SK-N-MC (cell line): ENCODE measurements at regions not wholly inside any gene's neighbourhood (a gene's known extent, or its start where the extent isn't known, plus 50 kb on each side); places are given as distances from the start of the nearest gene placed in this dataset.

Source experiments
- DNase-seq: peaks from one replicate; pipeline ENCODE4 v3.0.0-alpha.2; 2011; ENCODE audit warnings: low read depth, low spot score
- H3K27ac ChIP-seq: fragments of 200-600 bp; sonication (generic); 2 replicates; pipeline ENCODE4 v1.5.1; 2016; ENCODE audit warnings: mixed run types
- H3K36me3 ChIP-seq: fragments of 200-600 bp; sonication (generic); 2 replicates; pipeline ENCODE4 v1.6.1; 2017; ENCODE audit warnings: antibody characterized with exemption, low read length, mixed read lengths; ENCODE audit not compliant: insufficient read depth
- H3K4me3 ChIP-seq: fragments of 200-600 bp; sonication (generic); 2 replicates; pipeline ENCODE4 v1.5.1; 2016
- H3K9ac ChIP-seq: fragments of 200-600 bp; sonication (generic); 2 replicates; pipeline ENCODE4 v1.8.0; 2017; ENCODE audit warnings: mixed run types, mixed read lengths; ENCODE audit not compliant: insufficient read length
- H3K9me3 ChIP-seq: fragments of 200-600 bp; sonication (generic); 2 replicates; pipeline ENCODE4 v1.6.1; 2017; ENCODE audit warnings: low read depth, mild to moderate bottlenecking, antibody characterized with exemption, low read length, moderate library complexity, mixed read lengths
- EZH2 ChIP-seq: fragments of 200-600 bp; sonication (generic); IDR thresholded peaks from one replicate; pipeline ENCODE4 v1.6.1; 2017; ENCODE audit warnings: antibody characterized with exemption
- FOXP2 ChIP-seq: optimal IDR thresholded peaks from 2 replicates; pipeline ENCODE3; 2011; ENCODE audit warnings: mild to moderate bottlenecking, moderate library complexity; ENCODE audit not compliant: insufficient read depth; ENCODE audit errors: extremely low read length, control extremely low read depth
- POLR2AphosphoS5 ChIP-seq: IDR thresholded peaks from 2 replicates; pipeline ENCODE4 v1.6.1; 2012; ENCODE audit warnings: mild to moderate bottlenecking, low read depth, low read length, borderline replicate concordance

GRCh38 chr13:72599178-72599743, 128.2 kb downstream of the MZT1 start:
- no peak overlapping the region for H3K9ac ChIP-seq
- no peaks in the 10 kb centered on the region for H3K9me3 ChIP-seq
- DNase-seq: peak; percentile 2
- H3K36me3 ChIP-seq: no peaks in the 10 kb centered on the region
- H3K4me3 ChIP-seq: no peak overlapping the region
- H3K27ac ChIP-seq: no peak overlapping the region
- no peak for TF ChIP-seq FOXP2
- TF ChIP-seq POLR2AphosphoS5: no peak
- TF ChIP-seq EZH2: no peak

GRCh38 chr13:72590091-72590740, 137.2 kb downstream of the MZT1 start:
- Histone ChIP-seq H3K4me3 (no peak overlapping the region), H3K36me3 (no peaks in the 10 kb centered on the region), H3K27ac (no peak overlapping the region), H3K9ac (no peak overlapping the region), H3K9me3 (no peaks in the 10 kb centered on the region)
- no peak for TF ChIP-seq POLR2AphosphoS5
- TF ChIP-seq FOXP2: no peak
- TF ChIP-seq EZH2: no peak
- no peak for DNase-seq

- no peaks in the 10 kb centered on the region for H3K36me3 ChIP-seq
- no peak overlapping the region for H3K4me3 ChIP-seq
- H3K9me3 ChIP-seq: no peaks in the 10 kb centered on the region
- no peak overlapping the region for H3K9ac ChIP-seq
- TF ChIP-seq FOXP2: no peak
- TF ChIP-seq EZH2: no peak
- no peak for TF ChIP-seq POLR2AphosphoS5
- DNase-seq: no peak
- no peak overlapping the region for H3K27ac ChIP-seq
Measured at GRCh38 chr13:72586518-72586917, 140.9 kb downstream of the MZT1 start.

GRCh38 chr13:72585254-72585653, 142.2 kb downstream of the MZT1 start:
- H3K4me3 ChIP-seq: no peak overlapping the region
- TF ChIP-seq EZH2 (no peak), POLR2AphosphoS5 (no peak), FOXP2 (no peak)
- H3K36me3 ChIP-seq: no peaks in the 10 kb centered on the region
- H3K9me3 ChIP-seq: no peaks in the 10 kb centered on the region
- DNase-seq: no peak
- H3K9ac ChIP-seq: no peak overlapping the region
- no peak overlapping the region for H3K27ac ChIP-seq

- no peaks in the 10 kb centered on the region for H3K9me3 ChIP-seq
- no peak for DNase-seq
- no peak overlapping the region for H3K4me3 ChIP-seq
- no peak overlapping the region for H3K9ac ChIP-seq
- H3K27ac ChIP-seq: no peak overlapping the region
- no peaks in the 10 kb centered on the region for H3K36me3 ChIP-seq
- TF ChIP-seq EZH2 (no peak), POLR2AphosphoS5 (no peak), FOXP2 (no peak)
Measured at GRCh38 chr13:72571191-72571590, 156.2 kb downstream of the MZT1 start.

- no peak overlapping the region for H3K9ac ChIP-seq
- no peak for DNase-seq
- no peak overlapping the region for H3K4me3 ChIP-seq
- no peaks in the 10 kb centered on the region for H3K9me3 ChIP-seq
- TF ChIP-seq EZH2 (no peak), POLR2AphosphoS5 (no peak), FOXP2 (no peak)
- no peaks in the 10 kb centered on the region for H3K36me3 ChIP-seq
- H3K27ac ChIP-seq: no peak overlapping the region
Measured at GRCh38 chr13:72570019-72570418, 157.4 kb downstream of the MZT1 start.

GRCh38 chr13:72567566-72567965, 159.9 kb downstream of the MZT1 start:
- TF ChIP-seq POLR2AphosphoS5 (no peak), EZH2 (no peak), FOXP2 (no peak)
- Histone ChIP-seq H3K9me3 (no peaks in the 10 kb centered on the region), H3K27ac (no peak overlapping the region), H3K4me3 (no peak overlapping the region), H3K9ac (no peak overlapping the region), H3K36me3 (no peaks in the 10 kb centered on the region)
- no peak for DNase-seq

- Histone ChIP-seq H3K9me3 (no peaks in the 10 kb centered on the region), H3K4me3 (no peak overlapping the region), H3K27ac (no peak overlapping the region), H3K9ac (no peak overlapping the region), H3K36me3 (no peaks in the 10 kb centered on the region)
- TF ChIP-seq FOXP2: no peak
- no peak for TF ChIP-seq POLR2AphosphoS5
- no peak for TF ChIP-seq EZH2
- DNase-seq: no peak
Measured at GRCh38 chr13:72566526-72566925, 160.9 kb downstream of the MZT1 start.
